Stimulated activated CD8-positive, alpha-beta memory T cell treated with anti-CD3 and anti-CD28 coated beads, Interleukin-4, amount 100 ng/mL, for 48 hours (primary cell): ENCODE measurements at regions not wholly inside any gene's neighbourhood (a gene's known extent, or its start where the extent isn't known, plus 50 kb on each side); places are given as distances from the start of the nearest gene placed in this dataset.
A peak's percentile ranks its signal among the peaks of the same experiment; 100 is the strongest.
"Not testable (repeated sequence)": the region's sequence is repeated elsewhere in the genome, so short reads cannot be mapped to it uniquely, and the experiment has no call there.

Experiments
- DNase-seq: peaks from one replicate; pipeline ENCODE4 v3.0.0-alpha.2; 2020

- no peak for DNase-seq
Measured at GRCh38 chr7:23887660-23888059, 177.6 kb downstream of the STK31 start.

GRCh38 chr7:23888958-23889357 is 178.9 kb downstream of the STK31 start:
- DNase-seq: no peak

- DNase-seq: no peak
Measured at GRCh38 chr7:23889566-23889965, 179.5 kb downstream of the STK31 start.

- no peak for DNase-seq
Measured at GRCh38 chr7:23892019-23892418, 182.0 kb downstream of the STK31 start.

- no peak for DNase-seq
Measured at GRCh38 chr7:23893176-23893941, 183.3 kb downstream of the STK31 start.

GRCh38 chr7:23893942-23894891 is 184.2 kb downstream of the STK31 start:
- DNase-seq: peak; percentile 75

GRCh38 chr7:23894892-23895569 is 185.0 kb downstream of the STK31 start:
- peak; percentile 26 for DNase-seq

GRCh38 chr7:23895666-23896096 is 185.7 kb downstream of the STK31 start:
- DNase-seq: no peak

GRCh38 chr7:23898619-23899018 is 188.6 kb downstream of the STK31 start:
- DNase-seq: no peak

GRCh38 chr7:23904901-23905300 is 194.9 kb downstream of the STK31 start:
- not testable (repeated sequence) for DNase-seq

GRCh38 chr7:23907012-23907411 is 197.0 kb downstream of the STK31 start:
- DNase-seq: no peak

- no peak for DNase-seq
Measured at GRCh38 chr7:23909426-23909825, 199.4 kb downstream of the STK31 start.

- DNase-seq: no peak
Measured at GRCh38 chr7:23912065-23912464, 202.0 kb downstream of the STK31 start.

- no peak for DNase-seq
Measured at GRCh38 chr7:23913016-23913415, 203.0 kb downstream of the STK31 start.

GRCh38 chr7:23915236-23915635 is 205.2 kb downstream of the STK31 start:
- no peak for DNase-seq

GRCh38 chr7:23918286-23918685 is 208.3 kb downstream of the STK31 start:
- DNase-seq: no peak

- DNase-seq: no peak
Measured at GRCh38 chr7:23918856-23919255, 208.8 kb downstream of the STK31 start.

GRCh38 chr7:23925088-23925487 is 215.1 kb downstream of the STK31 start:
- DNase-seq: no peak

GRCh38 chr7:23927709-23928417 is 217.8 kb downstream of the STK31 start:
- no peak for DNase-seq

- no peak for DNase-seq
Measured at GRCh38 chr7:23928418-23928775, 218.4 kb downstream of the STK31 start.

GRCh38 chr7:23930312-23930711 is 220.3 kb downstream of the STK31 start:
- no peak for DNase-seq

- no peak for DNase-seq
Measured at GRCh38 chr7:23931633-23932032, 221.6 kb downstream of the STK31 start.

- no peak for DNase-seq
Measured at GRCh38 chr7:23938215-23938614, 228.2 kb downstream of the STK31 start.
